HG02759 (cell line): ENCODE measurements at regions not wholly inside any gene's neighbourhood (a gene's known extent, or its start where the extent isn't known, plus 50 kb on each side); places are given as distances from the start of the nearest gene placed in this dataset.

Experiments
- ATAC-seq: cut with Tn5 transposase; IDR thresholded peaks from one replicate; pipeline ENCODE4 v1.9.1; 2021; ENCODE audit warnings: mild to moderate bottlenecking, moderate library complexity; ENCODE audit not compliant: unreplicated experiment

GRCh38 chr9:79798450-79798849 lies 226.7 kb downstream of the TLE4 start:
- ATAC-seq = no peak

GRCh38 chr9:79796411-79796810 lies 224.6 kb downstream of the TLE4 start:
- no peak for ATAC-seq

- no peak for ATAC-seq
Observed at GRCh38 chr9:79788662-79789061, 216.9 kb downstream of the TLE4 start.

GRCh38 chr9:79781263-79781662 lies 209.5 kb downstream of the TLE4 start:
- no peak for ATAC-seq

GRCh38 chr9:79780559-79780958 lies 208.8 kb downstream of the TLE4 start:
- no peak for ATAC-seq

GRCh38 chr9:79779901-79780300 lies 208.1 kb downstream of the TLE4 start:
- ATAC-seq = no peak

- no peak for ATAC-seq
Observed at GRCh38 chr9:79778581-79778980, 206.8 kb downstream of the TLE4 start.

- ATAC-seq = no peak
Observed at GRCh38 chr9:79776581-79776980, 204.8 kb downstream of the TLE4 start.
